ENCODE measurements at regions not wholly inside any gene's neighbourhood (a gene's known extent, or its start where the extent isn't known, plus 50 kb on each side); places are given as distances from the start of the nearest gene placed in this dataset.
"Not testable (repeated sequence)": the region's sequence is repeated elsewhere in the genome, so short reads cannot be mapped to it uniquely, and the experiment has no call there.

- TF ChIP-seq CTCF (IDR thresholded peaks at IDR 0.05), result no peak
- H3K4me2 ChIP-seq (ENCODE audit: low read length), result no peak overlapping the region
- no peaks in the 10 kb centered on the region for H3K9me3 ChIP-seq (ENCODE audit: control insufficient read depth, low read length)
- no peak overlapping the region for H2AFZ ChIP-seq
- no peak overlapping the region for H3K27ac ChIP-seq
- no peaks in the 10 kb centered on the region for H3K27me3 ChIP-seq (ENCODE audit: control insufficient read depth, insufficient read depth, low read length)
- H3K79me2 ChIP-seq, result no peaks in the 10 kb centered on the region
- no peaks in the 10 kb centered on the region for H3K36me3 ChIP-seq (ENCODE audit: control insufficient read depth, insufficient read depth, low read length)
- no peaks in the 10 kb centered on the region for H3K4me1 ChIP-seq
- H3K9ac ChIP-seq, result no peak overlapping the region
- H3K4me3 ChIP-seq (ENCODE audit: low read depth, low read length), result no peak overlapping the region
Observed at GRCh38 chrX:1109580-1110119, 102.8 kb downstream of the CRLF2 start.

GRCh38 chrX:1108501-1109445 is 103.7 kb downstream of the CRLF2 start:
- Histone ChIP-seq H3K4me3 (ENCODE audit: low read depth, low read length) (no peak overlapping the region), H3K79me2 (no peaks in the 10 kb centered on the region), H3K27me3 (ENCODE audit: control insufficient read depth, insufficient read depth, low read length) (no peaks in the 10 kb centered on the region), H3K36me3 (ENCODE audit: control insufficient read depth, insufficient read depth, low read length) (no peaks in the 10 kb centered on the region), H3K4me2 (ENCODE audit: low read length) (no peak overlapping the region), H3K4me1 (no peaks in the 10 kb centered on the region), H3K9me3 (ENCODE audit: control insufficient read depth, low read length) (no peaks in the 10 kb centered on the region), H3K27ac (no peak overlapping the region), H3K9ac (no peak overlapping the region), H2AFZ (no peak overlapping the region)
- TF ChIP-seq CTCF (IDR thresholded peaks at IDR 0.05), result no peak

- Histone ChIP-seq H3K36me3 (ENCODE audit: control insufficient read depth, insufficient read depth, low read length) (no peaks in the 10 kb centered on the region), H3K79me2 (no peaks in the 10 kb centered on the region), H3K4me3 (ENCODE audit: low read depth, low read length) (no peak overlapping the region), H3K4me1 (no peaks in the 10 kb centered on the region), H3K9me3 (ENCODE audit: control insufficient read depth, low read length) (no peaks in the 10 kb centered on the region), H3K27me3 (ENCODE audit: control insufficient read depth, insufficient read depth, low read length) (no peaks in the 10 kb centered on the region), H2AFZ (no peak overlapping the region), H3K27ac (no peak overlapping the region), H3K4me2 (ENCODE audit: low read length) (no peak overlapping the region), H3K9ac (no peak overlapping the region)
- no peak for TF ChIP-seq CTCF (IDR thresholded peaks at IDR 0.05)
Observed at GRCh38 chrX:1106478-1107210, 105.8 kb downstream of the CRLF2 start.

- Histone ChIP-seq H3K79me2 (no peaks in the 10 kb centered on the region), H3K4me2 (ENCODE audit: low read length) (no peak overlapping the region), H2AFZ (no peak overlapping the region), H3K4me1 (no peaks in the 10 kb centered on the region), H3K27ac (no peak overlapping the region), H3K9ac (no peak overlapping the region), H3K9me3 (ENCODE audit: control insufficient read depth, low read length) (no peaks in the 10 kb centered on the region), H3K27me3 (ENCODE audit: control insufficient read depth, insufficient read depth, low read length) (no peaks in the 10 kb centered on the region), H3K36me3 (ENCODE audit: control insufficient read depth, insufficient read depth, low read length) (no peaks in the 10 kb centered on the region), H3K4me3 (ENCODE audit: low read depth, low read length) (no peak overlapping the region)
- no peak for TF ChIP-seq CTCF (IDR thresholded peaks at IDR 0.05)
Observed at GRCh38 chrX:1105671-1106419, 106.6 kb downstream of the CRLF2 start.

GRCh38 chrX:1105031-1105430 is 107.4 kb downstream of the CRLF2 start:
- H3K9me3 ChIP-seq (ENCODE audit: control insufficient read depth, low read length); H3K27me3 ChIP-seq (ENCODE audit: control insufficient read depth, insufficient read depth, low read length); H3K4me3 ChIP-seq (ENCODE audit: low read depth, low read length); H3K27ac ChIP-seq; H3K4me2 ChIP-seq (ENCODE audit: low read length); H2AFZ ChIP-seq; H3K36me3 ChIP-seq (ENCODE audit: control insufficient read depth, insufficient read depth, low read length); H3K9ac ChIP-seq; H3K4me1 ChIP-seq; H3K79me2 ChIP-seq: not testable (repeated sequence)

All from parathyroid adenoma (tissue), 2 donors.